Nephron (organoid): ENCODE measurements at regions not wholly inside any gene's neighbourhood (a gene's known extent, or its start where the extent isn't known, plus 50 kb on each side); places are given as distances from the start of the nearest gene placed in this dataset.

ENCODE experiments used
- H3K27ac Mint-ChIP-seq, 3 experiments: 2 replicates each; pipeline ENCODE4 v1.8.0; 2020; ENCODE audit warnings: mixed read lengths in 3 of 3, mild to moderate bottlenecking in 2 of 3, moderate library complexity in 1 of 3
- H3K27me3 Mint-ChIP-seq: 2 replicates; pipeline ENCODE4 v1.8.0; 2021; ENCODE audit warnings: low read depth, mild to moderate bottlenecking, moderate library complexity, mixed read lengths
- H3K36me3 Mint-ChIP-seq: 2 replicates; pipeline ENCODE4 v1.8.0; 2020; ENCODE audit warnings: low read depth, mixed read lengths
- H3K4me1 Mint-ChIP-seq: 2 replicates; pipeline ENCODE4 v1.8.0; 2020; ENCODE audit warnings: mixed read lengths
- H3K4me3 Mint-ChIP-seq, 3 experiments: 2 replicates each; pipeline ENCODE4 v1.8.0; 2020; ENCODE audit warnings: mild to moderate bottlenecking in 3 of 3, mixed read lengths in 3 of 3, moderate library complexity in 2 of 3
- H3K9me3 Mint-ChIP-seq: 2 replicates; pipeline ENCODE4 v1.8.0; 2020; ENCODE audit warnings: mixed read lengths
- TF ChIP-seq, protein P1 (sequence below), 3 experiments: fragments of 200-600 bp; sonication (generic); IDR thresholded peaks; one replicate each; pipeline ENCODE4 v1.5.0; 2021; ENCODE audit warnings: antibody characterized with exemption in 3 of 3; ENCODE audit not compliant: unreplicated experiment in 3 of 3

DNA sequence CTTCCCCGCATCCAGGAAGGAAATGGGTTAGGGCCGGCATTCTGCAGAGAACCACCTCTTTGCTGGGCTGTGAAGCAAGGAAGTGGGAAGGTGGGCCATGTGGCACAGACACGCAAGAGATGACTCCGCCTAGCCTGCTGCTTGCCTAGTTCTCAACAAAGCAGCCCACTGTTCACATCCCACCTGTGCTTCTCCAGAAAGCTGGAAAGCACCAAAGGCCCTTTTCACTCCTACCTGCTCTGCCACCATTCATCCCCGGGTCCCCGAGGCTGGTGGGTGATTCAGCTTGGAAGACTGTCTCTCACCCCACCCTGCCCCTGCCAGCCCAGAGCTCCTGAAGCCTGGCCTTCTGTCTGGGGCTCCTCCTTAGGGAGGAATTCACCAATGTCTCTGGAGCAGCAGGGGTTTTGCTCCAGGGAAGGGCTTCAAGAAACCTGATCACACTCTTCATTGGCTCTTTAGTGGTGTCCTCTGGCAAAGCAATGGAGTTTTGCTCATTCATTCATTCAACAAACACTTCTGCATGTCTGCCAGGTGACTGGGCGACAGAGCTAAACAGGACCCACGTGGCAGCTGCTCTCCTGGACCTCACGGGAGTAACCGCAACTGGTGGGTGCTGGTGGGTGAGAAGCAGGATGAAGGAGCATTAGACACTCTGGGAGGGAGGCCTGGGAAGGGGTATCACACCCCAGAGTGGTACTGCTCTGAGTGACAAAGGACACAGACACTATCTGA lies 145.4 kb upstream of the TLE3 start:
- no peaks in the 10 kb centered on the region for H3K9me3 Mint-ChIP-seq
- H3K27me3 Mint-ChIP-seq = peaks cover 32% of the 10 kb centered on the region

DNA sequence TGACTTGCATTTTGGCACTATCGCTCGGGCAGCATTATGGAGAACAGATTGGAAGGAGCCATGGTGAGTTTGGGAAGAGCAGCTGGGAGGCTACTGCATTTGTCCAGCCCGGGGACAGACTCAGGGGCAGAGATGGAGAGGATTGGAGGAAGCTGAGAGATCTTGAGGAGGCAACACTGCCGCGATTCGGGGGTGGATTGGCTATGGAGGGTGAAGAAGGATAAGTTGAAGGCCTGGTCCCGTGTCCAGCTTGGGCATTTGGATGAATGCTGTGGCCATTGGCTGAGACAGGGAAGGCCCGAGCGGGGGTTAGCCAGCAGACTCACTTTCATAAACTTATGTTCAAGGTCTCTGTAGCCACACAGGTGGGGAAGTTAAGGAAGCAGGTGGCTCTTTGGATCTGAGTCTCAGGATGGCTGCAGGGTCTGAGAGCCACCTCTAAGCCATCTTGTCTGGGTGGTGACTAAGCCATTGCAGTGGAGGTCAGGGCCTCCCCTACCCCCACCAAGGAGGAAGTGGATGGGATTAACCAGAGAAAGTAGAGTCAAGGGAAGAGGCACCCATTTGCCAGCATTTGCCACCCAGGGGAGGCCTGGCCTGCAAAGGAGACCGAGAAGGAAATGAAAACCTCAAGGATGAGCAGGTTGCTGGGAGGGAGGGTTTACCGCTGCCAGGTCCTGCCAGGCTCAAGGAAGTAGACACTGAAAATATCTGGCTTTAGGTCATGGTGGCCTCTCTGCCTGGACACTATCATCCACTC lies 144.0 kb upstream of the TLE3 start:
- H3K27ac Mint-ChIP-seq = no peak overlapping the region
- peaks cover 9% of the 10 kb centered on the region for H3K4me1 Mint-ChIP-seq
- peaks cover 41% of the 10 kb centered on the region for H3K27me3 Mint-ChIP-seq
- H3K36me3 Mint-ChIP-seq = no peaks in the 10 kb centered on the region
- no peak overlapping the region for H3K4me3 Mint-ChIP-seq
- TF ChIP-seq, protein P1, sequence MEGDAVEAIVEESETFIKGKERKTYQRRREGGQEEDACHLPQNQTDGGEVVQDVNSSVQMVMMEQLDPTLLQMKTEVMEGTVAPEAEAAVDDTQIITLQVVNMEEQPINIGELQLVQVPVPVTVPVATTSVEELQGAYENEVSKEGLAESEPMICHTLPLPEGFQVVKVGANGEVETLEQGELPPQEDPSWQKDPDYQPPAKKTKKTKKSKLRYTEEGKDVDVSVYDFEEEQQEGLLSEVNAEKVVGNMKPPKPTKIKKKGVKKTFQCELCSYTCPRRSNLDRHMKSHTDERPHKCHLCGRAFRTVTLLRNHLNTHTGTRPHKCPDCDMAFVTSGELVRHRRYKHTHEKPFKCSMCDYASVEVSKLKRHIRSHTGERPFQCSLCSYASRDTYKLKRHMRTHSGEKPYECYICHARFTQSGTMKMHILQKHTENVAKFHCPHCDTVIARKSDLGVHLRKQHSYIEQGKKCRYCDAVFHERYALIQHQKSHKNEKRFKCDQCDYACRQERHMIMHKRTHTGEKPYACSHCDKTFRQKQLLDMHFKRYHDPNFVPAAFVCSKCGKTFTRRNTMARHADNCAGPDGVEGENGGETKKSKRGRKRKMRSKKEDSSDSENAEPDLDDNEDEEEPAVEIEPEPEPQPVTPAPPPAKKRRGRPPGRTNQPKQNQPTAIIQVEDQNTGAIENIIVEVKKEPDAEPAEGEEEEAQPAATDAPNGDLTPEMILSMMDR (IDR thresholded peaks at IDR 0.05; ENCODE audit: unreplicated experiment in 3 of 3) = no peak
- H3K9me3 Mint-ChIP-seq = no peaks in the 10 kb centered on the region

More for the DNA sequence above, 145.4 kb upstream of the TLE3 start:
- Mint-ChIP-seq H3K4me1 (peaks cover 9% of the 10 kb centered on the region), H3K27ac (no peak overlapping the region), H3K4me3 (no peak overlapping the region), H3K36me3 (no peaks in the 10 kb centered on the region)
- TF ChIP-seq, protein P1 (IDR thresholded peaks at IDR 0.05; ENCODE audit: unreplicated experiment in 3 of 3) = no peak

DNA sequence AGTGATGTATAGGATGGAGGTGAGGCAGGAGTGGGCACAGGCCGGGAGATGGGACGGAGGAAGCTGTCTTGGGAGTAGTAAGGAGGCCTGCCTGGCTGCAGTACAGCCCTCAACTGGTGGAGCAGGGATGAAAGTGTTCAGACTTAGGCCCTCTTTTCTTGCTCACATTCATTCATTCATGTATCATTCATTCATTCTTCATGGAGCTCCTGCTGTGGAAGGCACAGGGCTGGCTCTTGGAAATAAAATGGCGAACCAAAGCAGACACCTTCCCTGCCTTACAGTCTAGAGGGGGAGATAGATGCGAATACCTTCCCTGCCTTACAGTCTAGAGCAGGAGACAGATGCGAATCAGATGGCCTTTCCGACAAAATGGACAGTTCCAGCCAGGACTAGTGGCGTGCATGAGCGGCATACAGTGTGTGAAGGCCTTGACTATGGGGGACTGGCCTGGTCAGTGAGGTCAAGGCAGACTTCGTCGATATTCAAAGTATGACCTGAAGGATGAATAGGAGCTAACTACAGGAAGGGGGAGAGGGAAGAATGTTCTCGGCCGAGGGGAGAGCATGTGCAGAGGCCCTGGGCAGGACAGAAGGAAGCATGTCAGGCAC lies 143.2 kb upstream of the TLE3 start:
- peaks cover 41% of the 10 kb centered on the region for H3K27me3 Mint-ChIP-seq
- TF ChIP-seq, protein P1 (IDR thresholded peaks at IDR 0.05; ENCODE audit: unreplicated experiment in 3 of 3) = no peak
- no peak overlapping the region for H3K27ac Mint-ChIP-seq
- no peaks in the 10 kb centered on the region for H3K9me3 Mint-ChIP-seq
- no peak overlapping the region for H3K4me3 Mint-ChIP-seq
- peaks cover 9% of the 10 kb centered on the region for H3K4me1 Mint-ChIP-seq
- no peaks in the 10 kb centered on the region for H3K36me3 Mint-ChIP-seq

DNA sequence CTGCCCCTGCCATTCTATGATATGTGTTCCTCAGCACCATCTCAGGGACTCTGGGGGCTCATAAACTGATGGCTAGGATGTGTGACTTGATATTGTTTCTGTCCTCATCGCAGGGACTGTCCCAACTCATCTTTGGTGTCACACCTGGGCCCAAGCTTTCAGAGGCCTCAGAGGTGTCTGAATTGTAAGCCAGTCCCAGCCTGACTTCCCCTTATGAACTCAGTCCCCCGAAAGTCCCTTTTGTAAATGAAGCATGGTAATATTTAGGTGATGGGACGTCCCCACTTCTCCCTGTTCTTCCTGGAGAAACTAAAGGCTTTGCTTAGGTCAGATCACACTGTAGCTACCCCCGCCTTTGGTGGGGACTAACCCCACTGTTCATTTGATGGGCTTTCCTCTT lies 142.4 kb upstream of the TLE3 start:
- peaks cover 36% of the 10 kb centered on the region for H3K27me3 Mint-ChIP-seq
- H3K27ac Mint-ChIP-seq = no peak overlapping the region
- H3K4me3 Mint-ChIP-seq = no peak overlapping the region
- TF ChIP-seq, protein P1 (IDR thresholded peaks at IDR 0.05; ENCODE audit: unreplicated experiment in 3 of 3) = no peak
- no peaks in the 10 kb centered on the region for H3K9me3 Mint-ChIP-seq
- no peaks in the 10 kb centered on the region for H3K36me3 Mint-ChIP-seq
- peaks cover 10% of the 10 kb centered on the region for H3K4me1 Mint-ChIP-seq

- H3K9me3 Mint-ChIP-seq = no peaks in the 10 kb centered on the region
- peaks cover 13% of the 10 kb centered on the region for H3K4me1 Mint-ChIP-seq
- no peak overlapping the region for H3K4me3 Mint-ChIP-seq
- TF ChIP-seq, protein P1 (IDR thresholded peaks at IDR 0.05; ENCODE audit: unreplicated experiment in 3 of 3) = no peak
- no peak overlapping the region for H3K27ac Mint-ChIP-seq
- peaks cover 34% of the 10 kb centered on the region for H3K27me3 Mint-ChIP-seq
- no peaks in the 10 kb centered on the region for H3K36me3 Mint-ChIP-seq
Observed at GRCh38 chr15:70238917-70239316, 141.2 kb upstream of the TLE3 start.
